ENCODE measurements at regions not wholly inside any gene's neighbourhood (a gene's known extent, or its start where the extent isn't known, plus 50 kb on each side); places are given as distances from the start of the nearest gene placed in this dataset.

- TF ChIP-seq KDM4B (IDR thresholded peaks at IDR 0.05; ENCODE audit: borderline replicate concordance in 2 of 2, low read depth in 1 of 2): no peak
- no peak for TF ChIP-seq RAD51 (IDR thresholded peaks at IDR 0.05; ENCODE audit: borderline replicate concordance, low read depth)
- no peak for TF ChIP-seq GABPA (tag; conservative IDR thresholded peaks at IDR 0.05; ENCODE audit: low read depth)
- TF ChIP-seq RFX5 (IDR thresholded peaks at IDR 0.05; ENCODE audit: low read depth, low read length): no peak
- no peak for TF ChIP-seq MNT (conservative IDR thresholded peaks at IDR 0.05)
- TF ChIP-seq CHD2 (IDR thresholded peaks at IDR 0.05; ENCODE audit: low read depth, low read length): no peak
- TF ChIP-seq ZFP30 (CRISPR knock-in tag; IDR thresholded peaks at IDR 0.05; ENCODE audit: borderline replicate concordance): no peak
- no peak for TF ChIP-seq CREB1 (IDR thresholded peaks at IDR 0.05)
- no peak for TF ChIP-seq CREB1 (CRISPR knock-in tag; IDR thresholded peaks at IDR 0.05)
- no peak for TF ChIP-seq SMC3 (conservative IDR thresholded peaks at IDR 0.05; ENCODE audit: insufficient read depth, low read depth, low read length)
- no peak for TF ChIP-seq NFRKB (IDR thresholded peaks at IDR 0.05; ENCODE audit: low read depth)
- no peak for TF ChIP-seq PKNOX1 (IDR thresholded peaks at IDR 0.05)
Measured at GRCh38 chr16:9480503-9480902, 389.1 kb downstream of the HAPSTR1 start.
